GM23338 (cell line): ENCODE measurements at regions not wholly inside any gene's neighbourhood (a gene's known extent, or its start where the extent isn't known, plus 50 kb on each side); places are given as distances from the start of the nearest gene placed in this dataset.
A peak's percentile ranks its signal among the peaks of the same experiment; 100 is the strongest.

Experiments used
- ATAC-seq: fragments of 200-7000 bp; cut with Tn5 transposase; 3 replicates; pipeline ENCODE4 v1.9.1; 2020
- DNase-seq: peaks from one replicate; pipeline ENCODE4 v3.0.0-alpha.2; 2015; ENCODE audit warnings: low spot score
- H2AFZ ChIP-seq: fragments of 200-600 bp; sonication (generic); 2 replicates; pipeline ENCODE4 v1.8.0; 2016; ENCODE audit warnings: antibody characterized with exemption, mild to moderate bottlenecking, moderate library complexity
- H3F3A ChIP-seq: fragments of 200-600 bp; sonication (generic); replicated peaks from 2 replicates; pipeline ENCODE4 v1.8.0; 2017; ENCODE audit warnings: antibody characterized with exemption, mixed run types, low read depth
- H3K27ac ChIP-seq: fragments of 200-600 bp; sonication (generic); 2 replicates; pipeline ENCODE4 v1.6.1; 2016; ENCODE audit warnings: low read depth
- H3K27me3 ChIP-seq: fragments of 200-600 bp; sonication (generic); 2 replicates; pipeline ENCODE4 v1.8.0; 2016; ENCODE audit warnings: mild to moderate bottlenecking, mixed run types, moderate library complexity; ENCODE audit not compliant: insufficient read depth
- H3K36me3 ChIP-seq: fragments of 200-600 bp; sonication (generic); 2 replicates; pipeline ENCODE4 v1.8.0; 2016; ENCODE audit warnings: mild to moderate bottlenecking; ENCODE audit not compliant: insufficient read depth
- H3K4me1 ChIP-seq: fragments of 200-600 bp; sonication (generic); 2 replicates; pipeline ENCODE4 v1.8.0; 2016; ENCODE audit warnings: mild to moderate bottlenecking, moderate library complexity; ENCODE audit not compliant: insufficient read depth
- H3K4me2 ChIP-seq: fragments of 200-600 bp; sonication (generic); 2 replicates; pipeline ENCODE4 v1.7.1; 2017; ENCODE audit warnings: mixed run types
- H3K4me3 ChIP-seq: fragments of 200-600 bp; sonication (generic); 2 replicates; pipeline ENCODE4 v1.6.1; 2016; ENCODE audit warnings: mixed run types
- H3K79me2 ChIP-seq: fragments of 200-600 bp; sonication (generic); replicated peaks from 2 replicates; pipeline ENCODE4 v1.8.0; 2017; ENCODE audit warnings: mild to moderate bottlenecking; ENCODE audit not compliant: insufficient read depth
- H3K9me2 ChIP-seq: fragments of 200-600 bp; sonication (generic); 2 replicates; pipeline ENCODE4 v1.8.0; 2017; ENCODE audit not compliant: insufficient read depth
- H4K20me1 ChIP-seq: fragments of 200-600 bp; sonication (generic); replicated peaks from 2 replicates; pipeline ENCODE4 v1.8.0; 2017; ENCODE audit warnings: mild to moderate bottlenecking; ENCODE audit not compliant: insufficient read depth
- H3K27ac Mint-ChIP-seq: 2 replicates; pipeline ENCODE4 v1.8.0; 2020; ENCODE audit warnings: inconsistent platforms, mild to moderate bottlenecking, moderate library complexity, mixed read lengths
- H3K27me3 Mint-ChIP-seq: 3 replicates; pipeline ENCODE4 v1.8.0; 2022; ENCODE audit warnings: low read depth, mild to moderate bottlenecking, moderate library complexity, mixed read lengths, inconsistent platforms; ENCODE audit not compliant: insufficient read depth, poor library complexity
- H3K36me3 Mint-ChIP-seq: 3 replicates; pipeline ENCODE4 v1.8.0; 2021; ENCODE audit warnings: low read depth, mild to moderate bottlenecking, inconsistent platforms, moderate library complexity, mixed read lengths
- H3K4me1 Mint-ChIP-seq: 3 replicates; pipeline ENCODE4 v1.8.0; 2020; ENCODE audit warnings: mild to moderate bottlenecking, inconsistent platforms, mixed read lengths
- H3K4me3 Mint-ChIP-seq: 3 replicates; pipeline ENCODE4 v1.8.0; 2021; ENCODE audit warnings: moderate library complexity, mild to moderate bottlenecking, inconsistent platforms, mixed read lengths
- H3K9me3 Mint-ChIP-seq: 3 replicates; pipeline ENCODE4 v1.8.0; 2020; ENCODE audit warnings: moderate library complexity, mild to moderate bottlenecking, inconsistent platforms, mixed read lengths
- CREB1 ChIP-seq: fragments of 250-450 bp; sonication (Bioruptor Pico); IDR thresholded peaks from 2 replicates; pipeline ENCODE4 v1.5.0; 2020; ENCODE audit warnings: low read depth, mild to moderate bottlenecking, moderate library complexity
- EZH2 ChIP-seq: fragments of 200-600 bp; sonication (generic); IDR thresholded peaks from one replicate; pipeline ENCODE4 v1.8.0; 2017; ENCODE audit warnings: antibody characterized with exemption, mild to moderate bottlenecking, low read depth; ENCODE audit not compliant: unreplicated experiment
- EZH2phosphoT487 ChIP-seq: fragments of 200-600 bp; sonication (generic); IDR thresholded peaks from one replicate; pipeline ENCODE4 v1.8.1; 2018; ENCODE audit warnings: antibody characterized with exemption; ENCODE audit not compliant: unreplicated experiment
- JUNB ChIP-seq: IDR thresholded peaks from one replicate; pipeline ENCODE4 v1.6.1; 2016; ENCODE audit warnings: antibody characterized with exemption; ENCODE audit not compliant: unreplicated experiment
- NANOG ChIP-seq: IDR thresholded peaks from 2 replicates; pipeline ENCODE4 v1.6.1; 2016; ENCODE audit warnings: antibody characterized with exemption, borderline replicate concordance
- POLR2AphosphoS5 ChIP-seq: IDR thresholded peaks from 2 replicates; pipeline ENCODE4 v1.6.1; 2016; ENCODE audit warnings: antibody characterized with exemption, low read depth
- STAT1 ChIP-seq: IDR thresholded peaks from one replicate; pipeline ENCODE4 v1.6.1; 2016; ENCODE audit warnings: antibody characterized with exemption; ENCODE audit not compliant: unreplicated experiment
- ZNF114 ChIP-seq: fragments of 250-450 bp; sonication (Bioruptor Pico); IDR thresholded peaks from 2 replicates; pipeline ENCODE4 v1.5.0; 2020; ENCODE audit warnings: mild to moderate bottlenecking, moderate library complexity
- ZNF331 ChIP-seq: fragments of 250-450 bp; sonication (Bioruptor Pico); IDR thresholded peaks from 2 replicates; pipeline ENCODE4 v1.5.0; 2020; ENCODE audit warnings: low read depth, mild to moderate bottlenecking, moderate library complexity
- TF ChIP-seq, protein P1 (sequence below), 2 experiments: fragments of 200-600 bp in 1 of 2; sonication (generic) in 1 of 2; conservative IDR thresholded peaks; 2 replicates each; pipeline versions ENCODE4 v1.5.1 to v1.6.1; 2016 to 2017; ENCODE audit warnings: antibody characterized with exemption in 2 of 2, low read depth in 2 of 2, mild to moderate bottlenecking in 2 of 2, moderate library complexity in 1 of 2
- TF ChIP-seq, protein P2 (sequence below): IDR thresholded peaks from 2 replicates; pipeline ENCODE4 v1.6.1; 2016; ENCODE audit warnings: antibody characterized with exemption
- TF ChIP-seq, protein P3 (sequence below): fragments of 250-450 bp; sonication (Bioruptor Pico); IDR thresholded peaks from 2 replicates; pipeline ENCODE4 v1.5.0; 2020; ENCODE audit warnings: mild to moderate bottlenecking, moderate library complexity
- TF ChIP-seq, protein P4 (sequence below): IDR thresholded peaks from one replicate; pipeline ENCODE4 v1.6.1; 2018; ENCODE audit warnings: antibody characterized with exemption; ENCODE audit not compliant: unreplicated experiment

DNA sequence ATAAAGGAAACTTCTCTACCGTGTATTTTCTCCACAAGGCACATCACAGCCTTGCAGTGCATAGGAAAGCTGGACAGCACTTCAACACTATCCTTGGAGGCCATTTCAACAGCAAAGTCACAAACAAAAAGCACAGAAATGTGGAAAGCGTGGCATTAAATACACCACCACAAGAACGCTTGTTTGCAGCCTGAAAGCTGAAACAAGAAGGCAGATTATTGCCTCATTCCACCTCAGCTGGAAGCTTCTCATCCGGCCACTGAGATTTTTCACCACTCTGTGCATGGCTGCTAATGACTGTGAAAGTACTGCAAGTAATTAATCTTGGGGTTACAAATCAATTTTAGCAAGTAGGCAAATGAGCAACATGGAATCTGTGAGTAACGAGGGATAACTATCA, 50.9 kb upstream of the GALNT2 start:
- H3K9me2 ChIP-seq: peaks cover 17% of the 10 kb centered on the region
- no peaks in the 10 kb centered on the region for H3K36me3 Mint-ChIP-seq
- no peaks in the 10 kb centered on the region for H4K20me1 ChIP-seq
- H3F3A ChIP-seq: no peaks in the 10 kb centered on the region
- peaks cover 20% of the 10 kb centered on the region for H3K4me1 ChIP-seq
- no peak overlapping the region for H3K4me3 ChIP-seq
- TF ChIP-seq, protein P1, sequence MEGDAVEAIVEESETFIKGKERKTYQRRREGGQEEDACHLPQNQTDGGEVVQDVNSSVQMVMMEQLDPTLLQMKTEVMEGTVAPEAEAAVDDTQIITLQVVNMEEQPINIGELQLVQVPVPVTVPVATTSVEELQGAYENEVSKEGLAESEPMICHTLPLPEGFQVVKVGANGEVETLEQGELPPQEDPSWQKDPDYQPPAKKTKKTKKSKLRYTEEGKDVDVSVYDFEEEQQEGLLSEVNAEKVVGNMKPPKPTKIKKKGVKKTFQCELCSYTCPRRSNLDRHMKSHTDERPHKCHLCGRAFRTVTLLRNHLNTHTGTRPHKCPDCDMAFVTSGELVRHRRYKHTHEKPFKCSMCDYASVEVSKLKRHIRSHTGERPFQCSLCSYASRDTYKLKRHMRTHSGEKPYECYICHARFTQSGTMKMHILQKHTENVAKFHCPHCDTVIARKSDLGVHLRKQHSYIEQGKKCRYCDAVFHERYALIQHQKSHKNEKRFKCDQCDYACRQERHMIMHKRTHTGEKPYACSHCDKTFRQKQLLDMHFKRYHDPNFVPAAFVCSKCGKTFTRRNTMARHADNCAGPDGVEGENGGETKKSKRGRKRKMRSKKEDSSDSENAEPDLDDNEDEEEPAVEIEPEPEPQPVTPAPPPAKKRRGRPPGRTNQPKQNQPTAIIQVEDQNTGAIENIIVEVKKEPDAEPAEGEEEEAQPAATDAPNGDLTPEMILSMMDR (conservative IDR thresholded peaks at IDR 0.05; ENCODE audit: low read depth in 2 of 2): no peak
- TF ChIP-seq POLR2AphosphoS5: no peak
- no peak for TF ChIP-seq ZNF114 (CRISPR knock-in tag)
- TF ChIP-seq, protein P2, sequence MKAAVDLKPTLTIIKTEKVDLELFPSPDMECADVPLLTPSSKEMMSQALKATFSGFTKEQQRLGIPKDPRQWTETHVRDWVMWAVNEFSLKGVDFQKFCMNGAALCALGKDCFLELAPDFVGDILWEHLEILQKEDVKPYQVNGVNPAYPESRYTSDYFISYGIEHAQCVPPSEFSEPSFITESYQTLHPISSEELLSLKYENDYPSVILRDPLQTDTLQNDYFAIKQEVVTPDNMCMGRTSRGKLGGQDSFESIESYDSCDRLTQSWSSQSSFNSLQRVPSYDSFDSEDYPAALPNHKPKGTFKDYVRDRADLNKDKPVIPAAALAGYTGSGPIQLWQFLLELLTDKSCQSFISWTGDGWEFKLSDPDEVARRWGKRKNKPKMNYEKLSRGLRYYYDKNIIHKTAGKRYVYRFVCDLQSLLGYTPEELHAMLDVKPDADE: no peak
- no peak for TF ChIP-seq STAT1
- no peak for TF ChIP-seq JUNB
- no peak for TF ChIP-seq EZH2
- no peak for TF ChIP-seq EZH2phosphoT487
- TF ChIP-seq, protein P3, sequence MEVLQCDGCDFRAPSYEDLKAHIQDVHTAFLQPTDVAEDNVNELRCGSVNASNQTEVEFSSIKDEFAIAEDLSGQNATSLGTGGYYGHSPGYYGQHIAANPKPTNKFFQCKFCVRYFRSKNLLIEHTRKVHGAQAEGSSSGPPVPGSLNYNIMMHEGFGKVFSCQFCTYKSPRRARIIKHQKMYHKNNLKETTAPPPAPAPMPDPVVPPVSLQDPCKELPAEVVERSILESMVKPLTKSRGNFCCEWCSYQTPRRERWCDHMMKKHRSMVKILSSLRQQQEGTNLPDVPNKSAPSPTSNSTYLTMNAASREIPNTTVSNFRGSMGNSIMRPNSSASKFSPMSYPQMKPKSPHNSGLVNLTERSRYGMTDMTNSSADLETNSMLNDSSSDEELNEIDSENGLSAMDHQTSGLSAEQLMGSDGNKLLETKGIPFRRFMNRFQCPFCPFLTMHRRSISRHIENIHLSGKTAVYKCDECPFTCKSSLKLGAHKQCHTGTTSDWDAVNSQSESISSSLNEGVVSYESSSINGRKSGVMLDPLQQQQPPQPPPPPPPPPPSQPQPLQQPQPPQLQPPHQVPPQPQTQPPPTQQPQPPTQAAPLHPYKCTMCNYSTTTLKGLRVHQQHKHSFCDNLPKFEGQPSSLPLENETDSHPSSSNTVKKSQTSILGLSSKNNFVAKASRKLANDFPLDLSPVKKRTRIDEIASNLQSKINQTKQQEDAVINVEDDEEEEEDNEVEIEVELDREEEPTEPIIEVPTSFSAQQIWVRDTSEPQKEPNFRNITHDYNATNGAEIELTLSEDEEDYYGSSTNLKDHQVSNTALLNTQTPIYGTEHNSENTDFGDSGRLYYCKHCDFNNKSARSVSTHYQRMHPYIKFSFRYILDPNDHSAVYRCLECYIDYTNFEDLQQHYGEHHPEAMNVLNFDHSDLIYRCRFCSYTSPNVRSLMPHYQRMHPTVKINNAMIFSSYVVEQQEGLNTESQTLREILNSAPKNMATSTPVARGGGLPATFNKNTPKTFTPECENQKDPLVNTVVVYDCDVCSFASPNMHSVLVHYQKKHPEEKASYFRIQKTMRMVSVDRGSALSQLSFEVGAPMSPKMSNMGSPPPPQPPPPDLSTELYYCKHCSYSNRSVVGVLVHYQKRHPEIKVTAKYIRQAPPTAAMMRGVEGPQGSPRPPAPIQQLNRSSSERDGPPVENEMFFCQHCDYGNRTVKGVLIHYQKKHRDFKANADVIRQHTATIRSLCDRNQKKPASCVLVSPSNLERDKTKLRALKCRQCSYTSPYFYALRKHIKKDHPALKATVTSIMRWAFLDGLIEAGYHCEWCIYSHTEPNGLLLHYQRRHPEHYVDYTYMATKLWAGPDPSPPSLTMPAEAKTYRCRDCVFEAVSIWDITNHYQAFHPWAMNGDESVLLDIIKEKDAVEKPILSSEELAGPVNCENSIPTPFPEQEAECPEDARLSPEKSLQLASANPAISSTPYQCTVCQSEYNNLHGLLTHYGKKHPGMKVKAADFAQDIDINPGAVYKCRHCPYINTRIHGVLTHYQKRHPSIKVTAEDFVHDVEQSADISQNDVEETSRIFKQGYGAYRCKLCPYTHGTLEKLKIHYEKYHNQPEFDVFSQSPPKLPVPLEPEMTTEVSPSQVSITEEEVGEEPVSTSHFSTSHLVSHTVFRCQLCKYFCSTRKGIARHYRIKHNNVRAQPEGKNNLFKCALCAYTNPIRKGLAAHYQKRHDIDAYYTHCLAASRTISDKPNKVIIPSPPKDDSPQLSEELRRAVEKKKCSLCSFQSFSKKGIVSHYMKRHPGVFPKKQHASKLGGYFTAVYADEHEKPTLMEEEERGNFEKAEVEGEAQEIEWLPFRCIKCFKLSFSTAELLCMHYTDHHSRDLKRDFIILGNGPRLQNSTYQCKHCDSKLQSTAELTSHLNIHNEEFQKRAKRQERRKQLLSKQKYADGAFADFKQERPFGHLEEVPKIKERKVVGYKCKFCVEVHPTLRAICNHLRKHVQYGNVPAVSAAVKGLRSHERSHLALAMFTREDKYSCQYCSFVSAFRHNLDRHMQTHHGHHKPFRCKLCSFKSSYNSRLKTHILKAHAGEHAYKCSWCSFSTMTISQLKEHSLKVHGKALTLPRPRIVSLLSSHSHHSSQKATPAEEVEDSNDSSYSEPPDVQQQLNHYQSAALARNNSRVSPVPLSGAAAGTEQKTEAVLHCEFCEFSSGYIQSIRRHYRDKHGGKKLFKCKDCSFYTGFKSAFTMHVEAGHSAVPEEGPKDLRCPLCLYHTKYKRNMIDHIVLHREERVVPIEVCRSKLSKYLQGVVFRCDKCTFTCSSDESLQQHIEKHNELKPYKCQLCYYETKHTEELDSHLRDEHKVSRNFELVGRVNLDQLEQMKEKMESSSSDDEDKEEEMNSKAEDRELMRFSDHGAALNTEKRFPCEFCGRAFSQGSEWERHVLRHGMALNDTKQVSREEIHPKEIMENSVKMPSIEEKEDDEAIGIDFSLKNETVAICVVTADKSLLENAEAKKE (CRISPR knock-in tag): no peak
- TF ChIP-seq CREB1 (CRISPR knock-in tag): no peak
- TF ChIP-seq, protein P4, sequence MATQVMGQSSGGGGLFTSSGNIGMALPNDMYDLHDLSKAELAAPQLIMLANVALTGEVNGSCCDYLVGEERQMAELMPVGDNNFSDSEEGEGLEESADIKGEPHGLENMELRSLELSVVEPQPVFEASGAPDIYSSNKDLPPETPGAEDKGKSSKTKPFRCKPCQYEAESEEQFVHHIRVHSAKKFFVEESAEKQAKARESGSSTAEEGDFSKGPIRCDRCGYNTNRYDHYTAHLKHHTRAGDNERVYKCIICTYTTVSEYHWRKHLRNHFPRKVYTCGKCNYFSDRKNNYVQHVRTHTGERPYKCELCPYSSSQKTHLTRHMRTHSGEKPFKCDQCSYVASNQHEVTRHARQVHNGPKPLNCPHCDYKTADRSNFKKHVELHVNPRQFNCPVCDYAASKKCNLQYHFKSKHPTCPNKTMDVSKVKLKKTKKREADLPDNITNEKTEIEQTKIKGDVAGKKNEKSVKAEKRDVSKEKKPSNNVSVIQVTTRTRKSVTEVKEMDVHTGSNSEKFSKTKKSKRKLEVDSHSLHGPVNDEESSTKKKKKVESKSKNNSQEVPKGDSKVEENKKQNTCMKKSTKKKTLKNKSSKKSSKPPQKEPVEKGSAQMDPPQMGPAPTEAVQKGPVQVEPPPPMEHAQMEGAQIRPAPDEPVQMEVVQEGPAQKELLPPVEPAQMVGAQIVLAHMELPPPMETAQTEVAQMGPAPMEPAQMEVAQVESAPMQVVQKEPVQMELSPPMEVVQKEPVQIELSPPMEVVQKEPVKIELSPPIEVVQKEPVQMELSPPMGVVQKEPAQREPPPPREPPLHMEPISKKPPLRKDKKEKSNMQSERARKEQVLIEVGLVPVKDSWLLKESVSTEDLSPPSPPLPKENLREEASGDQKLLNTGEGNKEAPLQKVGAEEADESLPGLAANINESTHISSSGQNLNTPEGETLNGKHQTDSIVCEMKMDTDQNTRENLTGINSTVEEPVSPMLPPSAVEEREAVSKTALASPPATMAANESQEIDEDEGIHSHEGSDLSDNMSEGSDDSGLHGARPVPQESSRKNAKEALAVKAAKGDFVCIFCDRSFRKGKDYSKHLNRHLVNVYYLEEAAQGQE: no peak
- no peak for TF ChIP-seq ZNF331 (CRISPR knock-in tag)
- no peak for TF ChIP-seq NANOG
- no peak for DNase-seq
- no peak overlapping the region; the same call in 1 of the 2 replicates for H3K27ac Mint-ChIP-seq
- H2AFZ ChIP-seq: peak overlapping the region; percentile 92
- H3K27me3 Mint-ChIP-seq: peaks cover 4% of the 10 kb centered on the region
- no peaks in the 10 kb centered on the region for H3K36me3 ChIP-seq
- ATAC-seq: no peak
- H3K79me2 ChIP-seq: no peaks in the 10 kb centered on the region
- H3K4me1 Mint-ChIP-seq: peaks cover 26% of the 10 kb centered on the region
- no peaks in the 10 kb centered on the region for H3K9me3 Mint-ChIP-seq
- H3K27ac ChIP-seq: no peak overlapping the region; the same call in 1 of the 2 replicates
- H3K4me2 ChIP-seq: no peak overlapping the region
- H3K4me3 Mint-ChIP-seq: no peak overlapping the region
- H3K27me3 ChIP-seq: no peaks in the 10 kb centered on the region
